ENCODE measurements at regions not wholly inside any gene's neighbourhood (a gene's known extent, or its start where the extent isn't known, plus 50 kb on each side); places are given as distances from the start of the nearest gene placed in this dataset.
A peak's percentile ranks its signal among the peaks of the same experiment; 100 is the strongest.

GRCh38 chr6:134714679-134715078 lies 235.2 kb downstream of the ALDH8A1 start:
- DNase-seq (ENCODE audit: low read depth in 2 of 2): peak in 1 of 2 donors; percentile 96

- DNase-seq (ENCODE audit: low read depth in 2 of 2): peak; percentile 23 to 75
Measured at GRCh38 chr6:134714113-134714512, 235.8 kb downstream of the ALDH8A1 start.

GRCh38 chr6:134712311-134712710 lies 237.6 kb downstream of the ALDH8A1 start:
- no peak for DNase-seq (ENCODE audit: low read depth in 2 of 2)

GRCh38 chr6:134708079-134708478 lies 241.8 kb downstream of the ALDH8A1 start:
- no peak for DNase-seq (ENCODE audit: low read depth in 2 of 2)

GRCh38 chr6:134707342-134708031 lies 242.4 kb downstream of the ALDH8A1 start:
- peak in 1 of 2 donors; percentile 24 for DNase-seq (ENCODE audit: low read depth in 2 of 2)

- DNase-seq (ENCODE audit: low read depth in 2 of 2): no peak
Measured at GRCh38 chr6:134706806-134707205, 243.1 kb downstream of the ALDH8A1 start.

GRCh38 chr6:134706153-134706552 lies 243.7 kb downstream of the ALDH8A1 start:
- DNase-seq (ENCODE audit: low read depth in 2 of 2): no peak

- no peak for DNase-seq (ENCODE audit: low read depth in 2 of 2)
Measured at GRCh38 chr6:134703206-134703605, 246.7 kb downstream of the ALDH8A1 start.

GRCh38 chr6:134702279-134702678 lies 247.6 kb downstream of the ALDH8A1 start:
- DNase-seq (ENCODE audit: low read depth in 2 of 2): no peak

- no peak for DNase-seq (ENCODE audit: low read depth in 2 of 2)
Measured at GRCh38 chr6:134701301-134701700, 248.6 kb downstream of the ALDH8A1 start.

- DNase-seq (ENCODE audit: low read depth in 2 of 2): no peak
Measured at GRCh38 chr6:134698228-134698627, 251.7 kb downstream of the ALDH8A1 start.

GRCh38 chr6:134692008-134692407 lies 257.9 kb downstream of the ALDH8A1 start:
- no peak for DNase-seq (ENCODE audit: low read depth in 2 of 2)

- no peak for DNase-seq (ENCODE audit: low read depth in 2 of 2)
Measured at GRCh38 chr6:134691180-134691579, 258.7 kb downstream of the ALDH8A1 start.

GRCh38 chr6:134690048-134690447 lies 259.9 kb downstream of the ALDH8A1 start:
- no peak for DNase-seq (ENCODE audit: low read depth in 2 of 2)

- DNase-seq (ENCODE audit: low read depth in 2 of 2): no peak
Measured at GRCh38 chr6:134689641-134690040, 260.3 kb downstream of the ALDH8A1 start.

GRCh38 chr6:134689177-134689576 lies 260.7 kb downstream of the ALDH8A1 start:
- DNase-seq (ENCODE audit: low read depth in 2 of 2): no peak

GRCh38 chr6:134686071-134686470 lies 263.8 kb downstream of the ALDH8A1 start:
- peak in 1 of 2 donors; percentile 70 for DNase-seq (ENCODE audit: low read depth in 2 of 2)

- no peak for DNase-seq (ENCODE audit: low read depth in 2 of 2)
Measured at GRCh38 chr6:134684423-134684795, 265.5 kb downstream of the ALDH8A1 start.

- peak in 1 of 2 donors; percentile 39 for DNase-seq (ENCODE audit: low read depth in 2 of 2)
Measured at GRCh38 chr6:134683783-134684422, 266.0 kb downstream of the ALDH8A1 start.

GRCh38 chr6:134680433-134680832 lies 269.5 kb downstream of the ALDH8A1 start:
- DNase-seq (ENCODE audit: low read depth in 2 of 2): no peak

- DNase-seq (ENCODE audit: low read depth in 2 of 2): peak in 1 of 2 donors; percentile 52
Measured at GRCh38 chr6:134680021-134680420, 269.9 kb downstream of the ALDH8A1 start.

- peak; percentile 73 to 87 for DNase-seq (ENCODE audit: low read depth in 2 of 2)
Measured at GRCh38 chr6:134678436-134678889, 271.4 kb downstream of the ALDH8A1 start.
